Activated T-helper 1 cell treated with anti-CD3 and anti-CD28 coated beads, Interleukin-12 subunit alpha, Interleukin-12 subunit beta, Interleukin-2, Interleukin-4 antibody, amounts not matched to agents 30 ng/mL and 10 ng/mL and 1 ng/mL, durations not matched to agents 14 hours and 24 hours and 36 hours (primary cell): ENCODE measurements at regions not wholly inside any gene's neighbourhood (a gene's known extent, or its start where the extent isn't known, plus 50 kb on each side); places are given as distances from the start of the nearest gene placed in this dataset.
"Not testable (repeated sequence)": the region's sequence is repeated elsewhere in the genome, so short reads cannot be mapped to it uniquely, and the experiment has no call there.

Experiments used
- DNase-seq: peaks from one replicate; pipeline ENCODE4 v3.0.0; 2021; ENCODE audit warnings: low spot score
- H3K27ac Mint-ChIP-seq: one replicate; pipeline ENCODE4 v1.8.0; 2021; ENCODE audit warnings: mild to moderate bottlenecking, mixed read lengths
- H3K27me3 Mint-ChIP-seq: one replicate; pipeline ENCODE4 v1.8.0; 2022; ENCODE audit warnings: mild to moderate bottlenecking, moderate library complexity, mixed read lengths; ENCODE audit not compliant: insufficient read depth
- H3K36me3 Mint-ChIP-seq: one replicate; pipeline ENCODE4 v1.8.0; 2021; ENCODE audit warnings: low read depth, mixed read lengths
- H3K4me1 Mint-ChIP-seq: one replicate; pipeline ENCODE4 v1.8.0; 2021; ENCODE audit warnings: low read depth, mixed read lengths
- H3K4me3 Mint-ChIP-seq: one replicate; pipeline ENCODE4 v1.8.0; 2021; ENCODE audit warnings: mild to moderate bottlenecking, moderate library complexity, mixed read lengths
- H3K9me3 Mint-ChIP-seq: one replicate; pipeline ENCODE4 v1.8.0; 2021; ENCODE audit warnings: mixed read lengths
- intact Hi-C: fragments of 100-400 bp; cut with micrococcal nuclease; formaldehyde crosslinking; loops from one replicate; pipeline ENCODE4 v1.15.1; 2024

- no peaks in the 10 kb centered on the region for H3K9me3 Mint-ChIP-seq
- peaks cover 9% of the 10 kb centered on the region for H3K27me3 Mint-ChIP-seq
- no peaks in the 10 kb centered on the region for H3K4me1 Mint-ChIP-seq
- no peak overlapping the region for H3K4me3 Mint-ChIP-seq
- intact Hi-C loops, result no loop called here
- no peak overlapping the region for H3K27ac Mint-ChIP-seq
- DNase-seq, result no peak
- H3K36me3 Mint-ChIP-seq, result no peaks in the 10 kb centered on the region
Measured at GRCh38 chr5:112594095-112594850, 143.4 kb upstream of the APC start.

GRCh38 chr5:112594941-112595340, 142.7 kb upstream of the APC start:
- DNase-seq, result no peak
- intact Hi-C loops, result no loop called here
- H3K4me3 Mint-ChIP-seq, result no peak overlapping the region
- H3K27me3 Mint-ChIP-seq, result peaks cover 9% of the 10 kb centered on the region
- no peaks in the 10 kb centered on the region for H3K4me1 Mint-ChIP-seq
- H3K27ac Mint-ChIP-seq, result no peak overlapping the region
- H3K36me3 Mint-ChIP-seq, result no peaks in the 10 kb centered on the region
- H3K9me3 Mint-ChIP-seq, result no peaks in the 10 kb centered on the region

GRCh38 chr5:112597831-112598230, 139.9 kb upstream of the APC start:
- no peak for DNase-seq
- H3K9me3 Mint-ChIP-seq, result no peaks in the 10 kb centered on the region
- H3K27ac Mint-ChIP-seq, result no peak overlapping the region
- H3K27me3 Mint-ChIP-seq, result peaks cover 7% of the 10 kb centered on the region
- H3K4me3 Mint-ChIP-seq, result no peak overlapping the region
- no peaks in the 10 kb centered on the region for H3K4me1 Mint-ChIP-seq
- intact Hi-C loops, result no loop called here
- H3K36me3 Mint-ChIP-seq, result no peaks in the 10 kb centered on the region

- H3K9me3 Mint-ChIP-seq, intact Hi-C loops, H3K4me1 Mint-ChIP-seq, H3K36me3 Mint-ChIP-seq, H3K27ac Mint-ChIP-seq, H3K27me3 Mint-ChIP-seq, H3K4me3 Mint-ChIP-seq, DNase-seq: not testable (repeated sequence)
Measured at GRCh38 chr5:112600510-112600909, 137.2 kb upstream of the APC start.

GRCh38 chr5:112604732-112605630, 132.7 kb upstream of the APC start:
- no peak overlapping the region for H3K4me3 Mint-ChIP-seq
- no peaks in the 10 kb centered on the region for H3K27me3 Mint-ChIP-seq
- intact Hi-C loops, result no loop called here
- no peak for DNase-seq
- no peak overlapping the region for H3K27ac Mint-ChIP-seq
- no peaks in the 10 kb centered on the region for H3K4me1 Mint-ChIP-seq
- H3K9me3 Mint-ChIP-seq, result no peaks in the 10 kb centered on the region
- no peaks in the 10 kb centered on the region for H3K36me3 Mint-ChIP-seq

- no peaks in the 10 kb centered on the region for H3K4me1 Mint-ChIP-seq
- no peaks in the 10 kb centered on the region for H3K36me3 Mint-ChIP-seq
Measured at GRCh38 chr5:112608975-112609374, 128.7 kb upstream of the APC start.

GRCh38 chr5:112612663-112613062, 125.0 kb upstream of the APC start:
- DNase-seq, result no peak
- Mint-ChIP-seq H3K27me3 (no peaks in the 10 kb centered on the region), H3K9me3 (no peaks in the 10 kb centered on the region), H3K4me1 (no peaks in the 10 kb centered on the region), H3K4me3 (no peak overlapping the region), H3K36me3 (no peaks in the 10 kb centered on the region), H3K27ac (no peak overlapping the region)
- intact Hi-C loops, result no loop called here

More at GRCh38 chr5:112608975-112609374, 128.7 kb upstream of the APC start:
- no peak overlapping the region for H3K4me3 Mint-ChIP-seq
- no peak overlapping the region for H3K27ac Mint-ChIP-seq
- DNase-seq, result no peak
- no peaks in the 10 kb centered on the region for H3K27me3 Mint-ChIP-seq
- intact Hi-C loops, result no loop called here
- H3K9me3 Mint-ChIP-seq, result no peaks in the 10 kb centered on the region

GRCh38 chr5:112614285-112614684, 123.4 kb upstream of the APC start:
- no peaks in the 10 kb centered on the region for H3K27me3 Mint-ChIP-seq
- H3K27ac Mint-ChIP-seq, result no peak overlapping the region
- intact Hi-C loops, result no loop called here
- no peaks in the 10 kb centered on the region for H3K4me1 Mint-ChIP-seq
- DNase-seq, result no peak
- no peaks in the 10 kb centered on the region for H3K9me3 Mint-ChIP-seq
- H3K36me3 Mint-ChIP-seq, result no peaks in the 10 kb centered on the region
- H3K4me3 Mint-ChIP-seq, result no peak overlapping the region

GRCh38 chr5:112614986-112615385, 122.7 kb upstream of the APC start:
- Mint-ChIP-seq H3K4me1 (no peaks in the 10 kb centered on the region), H3K36me3 (no peaks in the 10 kb centered on the region), H3K4me3 (no peak overlapping the region), H3K27me3 (no peaks in the 10 kb centered on the region), H3K9me3 (no peaks in the 10 kb centered on the region), H3K27ac (no peak overlapping the region)
- intact Hi-C loops, result no loop called here
- no peak for DNase-seq

GRCh38 chr5:112616812-112617547, 120.7 kb upstream of the APC start:
- Mint-ChIP-seq H3K27me3 (peaks cover 3% of the 10 kb centered on the region), H3K36me3 (no peaks in the 10 kb centered on the region), H3K4me3 (no peak overlapping the region), H3K9me3 (no peaks in the 10 kb centered on the region), H3K27ac (no peak overlapping the region), H3K4me1 (no peaks in the 10 kb centered on the region)
- intact Hi-C loops, result no loop called here
- no peak for DNase-seq

GRCh38 chr5:112625246-112625645, 112.4 kb upstream of the APC start:
- no peak for DNase-seq
- H3K4me1 Mint-ChIP-seq, result no peaks in the 10 kb centered on the region
- H3K36me3 Mint-ChIP-seq, result no peaks in the 10 kb centered on the region
- H3K27me3 Mint-ChIP-seq, result peaks cover 14% of the 10 kb centered on the region
- no peaks in the 10 kb centered on the region for H3K9me3 Mint-ChIP-seq
- no peak overlapping the region for H3K4me3 Mint-ChIP-seq
- H3K27ac Mint-ChIP-seq, result no peak overlapping the region
- intact Hi-C loops, result no loop called here

GRCh38 chr5:112625689-112626438, 111.8 kb upstream of the APC start:
- Mint-ChIP-seq H3K36me3 (no peaks in the 10 kb centered on the region), H3K9me3 (no peaks in the 10 kb centered on the region), H3K27ac (no peak overlapping the region), H3K4me3 (no peak overlapping the region), H3K4me1 (no peaks in the 10 kb centered on the region), H3K27me3 (peaks cover 13% of the 10 kb centered on the region)
- DNase-seq, result no peak
- intact Hi-C loops, result no loop called here
